PC-3 (cell line): ENCODE measurements at regions not wholly inside any gene's neighbourhood (a gene's known extent, or its start where the extent isn't known, plus 50 kb on each side); places are given as distances from the start of the nearest gene placed in this dataset.

Experiments
- ATAC-seq: fragments of 200-7000 bp; cut with Tn5 transposase; 2 replicates; pipeline ENCODE4 v1.9.1; 2020; ENCODE audit warnings: mild to moderate bottlenecking, moderate library complexity
- BruUV-seq: library from RNA; stranded (reverse); fragments of 400-500 nt; replicated peaks from 2 replicates; lab custom pipeline; 2021; lab: Mats Ljungman, UMichigan
- CTCF ChIA-PET: fragments of 300-600 bp; sonication (Branson Sonifier 250); formaldehyde crosslinking; loops from one replicate; lab custom pipeline; 2022; ENCODE audit warnings: antibody characterized with exemption; lab: Charles Lee
- POLR2A ChIA-PET: fragments of 300-600 bp; sonication (Branson Sonifier 250); formaldehyde crosslinking; loops from one replicate; lab custom pipeline; 2022; ENCODE audit warnings: antibody characterized with exemption; ENCODE audit not compliant: unreplicated experiment; lab: Charles Lee
- DNase-seq: peaks from one replicate; pipeline ENCODE4 v3.0.0-alpha.2; 2015
- H2AFZ ChIP-seq: fragments of 300-600 bp; sonication (generic); 2 replicates; pipeline ENCODE4 v1.6.0; 2016; ENCODE audit warnings: antibody characterized with exemption, low read length
- H3F3A ChIP-seq: fragments of 300-600 bp; sonication (generic); one replicate; pipeline ENCODE4 v1.6.0; 2017; ENCODE audit warnings: antibody characterized with exemption, low read length, control low read depth, mild to moderate bottlenecking; ENCODE audit not compliant: unreplicated experiment
- H3K27ac ChIP-seq: fragments of 300-600 bp; sonication (generic); 2 replicates; pipeline ENCODE4 v1.5.1; 2016; ENCODE audit warnings: mild to moderate bottlenecking, low read length
- H3K27me3 ChIP-seq: fragments of 300-600 bp; sonication (generic); 2 replicates; pipeline ENCODE4 v1.6.1; 2016; ENCODE audit warnings: low read length, mixed read lengths
- H3K36me3 ChIP-seq: fragments of 300-600 bp; sonication (generic); 2 replicates; pipeline ENCODE4 v1.6.1; 2016; ENCODE audit warnings: low read depth, mixed run types, low read length, mixed read lengths
- H3K4me1 ChIP-seq: fragments of 300-600 bp; sonication (generic); 2 replicates; pipeline ENCODE4 v1.5.1; 2016; ENCODE audit warnings: low read length; ENCODE audit not compliant: insufficient read depth
- H3K4me2 ChIP-seq: fragments of 300-600 bp; sonication (generic); 2 replicates; pipeline ENCODE4 v1.6.0; 2016; ENCODE audit warnings: low read length
- H3K4me3 ChIP-seq: fragments of 300-600 bp; sonication (generic); 2 replicates; pipeline ENCODE4 v1.5.1; 2016; ENCODE audit warnings: mild to moderate bottlenecking, low read length, mixed read lengths
- H3K79me2 ChIP-seq: fragments of 300-600 bp; sonication (generic); 2 replicates; pipeline ENCODE4 v1.6.1; 2017; ENCODE audit warnings: low read length, mixed read lengths
- H3K9ac ChIP-seq: fragments of 300-600 bp; sonication (generic); 2 replicates; pipeline ENCODE4 v1.6.0; 2016; ENCODE audit warnings: mild to moderate bottlenecking, low read length
- H3K9me2 ChIP-seq: fragments of 300-600 bp; sonication (generic); replicated peaks from 2 replicates; pipeline ENCODE4 v1.6.1; 2016; ENCODE audit warnings: mixed run types, low read length, mixed read lengths
- H3K9me3 ChIP-seq: fragments of 300-600 bp; sonication (generic); 2 replicates; pipeline ENCODE4 v1.6.1; 2016; ENCODE audit warnings: low read length, mixed read lengths
- H4K20me1 ChIP-seq: fragments of 300-600 bp; sonication (generic); 2 replicates; pipeline ENCODE4 v1.6.1; 2016; ENCODE audit warnings: low read length, mixed read lengths
- CTCF ChIP-seq: fragments of 300-600 bp; sonication (generic); conservative IDR thresholded peaks from 2 replicates; pipeline ENCODE4 v1.5.1; 2017; ENCODE audit warnings: antibody characterized with exemption, low read depth, mild to moderate bottlenecking, low read length
- EZH2 ChIP-seq: fragments of 300-600 bp; sonication (generic); IDR thresholded peaks from one replicate; pipeline ENCODE4 v1.6.1; 2017; ENCODE audit warnings: antibody characterized with exemption, mild to moderate bottlenecking, low read length; ENCODE audit not compliant: unreplicated experiment
- EZH2phosphoT487 ChIP-seq: fragments of 300-600 bp; sonication (generic); IDR thresholded peaks from 2 replicates; pipeline ENCODE4 v1.6.1; 2018; ENCODE audit warnings: mild to moderate bottlenecking, antibody characterized with exemption, low read length, borderline replicate concordance
- intact Hi-C: fragments of 100-400 bp; cut with micrococcal nuclease; formaldehyde crosslinking; loops from 2 replicates; pipeline ENCODE4 v1.9.0; 2023

- H4K20me1 ChIP-seq: no peaks in the 10 kb centered on the region
- H3K36me3 ChIP-seq: no peaks in the 10 kb centered on the region
- CTCF ChIA-PET: no interaction called here
- ATAC-seq (no peak), DNase-seq (no peak)
- H3K79me2 ChIP-seq: no peaks in the 10 kb centered on the region
- no TSS peak for BruUV-seq
- peaks cover 63% of the 10 kb centered on the region for H3K27me3 ChIP-seq
- H3K9me3 ChIP-seq: no peaks in the 10 kb centered on the region
- no peaks in the 10 kb centered on the region for H3K4me1 ChIP-seq
- no peaks in the 10 kb centered on the region for H3K9me2 ChIP-seq
- H3K27ac ChIP-seq: no peak overlapping the region
- TF ChIP-seq EZH2phosphoT487 (no peak), EZH2 (no peak), CTCF (no peak)
- POLR2A ChIA-PET: no interaction called here
- intact Hi-C loops: no loop called here
- H3K9ac ChIP-seq: no peak overlapping the region
- no peaks in the 10 kb centered on the region for H3F3A ChIP-seq
- H3K4me3 ChIP-seq: no peak overlapping the region
- H3K4me2 ChIP-seq: no peak overlapping the region
- no peak overlapping the region for H2AFZ ChIP-seq
These were observed 168.9 kb downstream of the TEX29 start for GRCh38 chr13:111489301-111489700.

- ChIA-PET CTCF (no interaction called here), POLR2A (no interaction called here)
- Histone ChIP-seq H3K27me3 (peaks cover 50% of the 10 kb centered on the region), H3F3A (no peaks in the 10 kb centered on the region), H3K9me2 (no peaks in the 10 kb centered on the region), H3K79me2 (no peaks in the 10 kb centered on the region), H4K20me1 (no peaks in the 10 kb centered on the region), H3K27ac (no peak overlapping the region), H3K4me3 (no peak overlapping the region), H3K9me3 (no peaks in the 10 kb centered on the region), H3K9ac (no peak overlapping the region), H3K4me2 (no peak overlapping the region), H2AFZ (no peak overlapping the region), H3K4me1 (no peaks in the 10 kb centered on the region), H3K36me3 (no peaks in the 10 kb centered on the region)
- intact Hi-C loops: no loop called here
- no peak for ATAC-seq
- DNase-seq: no peak
- TF ChIP-seq EZH2 (no peak), EZH2phosphoT487 (no peak), CTCF (no peak)
- no TSS peak for BruUV-seq
These were observed 170.2 kb downstream of the TEX29 start for GRCh38 chr13:111490611-111491010.

GRCh38 chr13:111491021-111491420 lies 170.6 kb downstream of the TEX29 start:
- ChIA-PET CTCF (no interaction called here), POLR2A (no interaction called here)
- H3K4me3 ChIP-seq: no peak overlapping the region
- H3K27me3 ChIP-seq: peaks cover 45% of the 10 kb centered on the region
- ATAC-seq: no peak
- intact Hi-C loops: no loop called here
- H3K79me2 ChIP-seq: no peaks in the 10 kb centered on the region
- no peak overlapping the region for H3K27ac ChIP-seq
- H2AFZ ChIP-seq: no peak overlapping the region
- no peak overlapping the region for H3K9ac ChIP-seq
- no peaks in the 10 kb centered on the region for H3F3A ChIP-seq
- H3K9me2 ChIP-seq: no peaks in the 10 kb centered on the region
- BruUV-seq: no TSS peak
- no peaks in the 10 kb centered on the region for H4K20me1 ChIP-seq
- H3K4me2 ChIP-seq: no peak overlapping the region
- no peaks in the 10 kb centered on the region for H3K36me3 ChIP-seq
- H3K9me3 ChIP-seq: no peaks in the 10 kb centered on the region
- DNase-seq: no peak
- H3K4me1 ChIP-seq: no peaks in the 10 kb centered on the region
- TF ChIP-seq EZH2phosphoT487 (no peak), EZH2 (no peak), CTCF (no peak)
